K562 (cell line): ENCODE measurements at regions not wholly inside any gene's neighbourhood (a gene's known extent, or its start where the extent isn't known, plus 50 kb on each side); places are given as distances from the start of the nearest gene placed in this dataset.

Source experiments
- CREM ChIP-seq: IDR thresholded peaks from 2 replicates; pipeline ENCODE4 v1.6.1; 2014; ENCODE audit warnings: antibody characterized with exemption, low read depth
- DPF2 ChIP-seq: fragments of 450-650 bp; IDR thresholded peaks from 2 replicates; pipeline ENCODE4 v1.6.1; 2016
- HCFC1 ChIP-seq: IDR thresholded peaks from 2 replicates; pipeline ENCODE4 v1.6.1; 2012; ENCODE audit warnings: low read depth, low read length, improper control_type of control experiment
- HDAC6 ChIP-seq: IDR thresholded peaks from 2 replicates; pipeline ENCODE4 v1.6.1; 2012; ENCODE audit warnings: low read depth, mild to moderate bottlenecking, control low read depth, inconsistent platforms, low read length, moderate library complexity
- POLR2A ChIP-seq: fragments of 450-650 bp; conservative IDR thresholded peaks from 2 replicates; pipeline ENCODE4 v1.6.1; 2016
- RBBP5 ChIP-seq: fragments of 200-600 bp; sonication (generic); IDR thresholded peaks from 2 replicates; pipeline ENCODE4 v1.6.1; 2012; ENCODE audit warnings: borderline replicate concordance, mild to moderate bottlenecking, low read length, control low read depth, inconsistent platforms; ENCODE audit not compliant: insufficient read depth, poor library complexity, severe bottlenecking
- SUPT5H ChIP-seq: fragments of 450-650 bp; IDR thresholded peaks from 2 replicates; pipeline ENCODE4 v1.6.1; 2016
- ZNF121 ChIP-seq: sonication (generic); formaldehyde crosslinking; conservative IDR thresholded peaks from 2 replicates; pipeline ENCODE4 v1.8.0; 2022; ENCODE audit warnings: missing genetic modification reagents
- ZNF239 ChIP-seq: fragments of 250-450 bp; sonication (Bioruptor Pico); IDR thresholded peaks from 2 replicates; pipeline ENCODE4 v1.4.0; 2020; ENCODE audit warnings: mild to moderate bottlenecking

DNA sequence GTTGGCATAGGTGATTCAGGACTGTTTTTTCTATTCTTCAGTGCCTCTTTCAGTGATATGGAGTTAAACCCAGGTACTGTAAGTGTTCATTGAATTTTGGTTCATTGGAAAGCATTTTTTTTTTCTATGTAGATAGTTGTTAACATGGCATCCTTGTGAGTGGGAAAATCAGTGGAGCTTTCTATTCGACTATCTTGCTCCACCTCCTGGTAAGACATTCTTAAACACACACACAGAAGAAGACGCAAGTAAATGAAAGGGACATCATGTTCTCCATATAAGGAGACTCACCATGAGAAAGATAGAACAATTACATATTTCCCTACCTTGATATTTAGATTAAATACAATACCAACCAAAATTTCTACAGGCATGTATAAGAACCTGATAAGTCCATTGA lies 598.5 kb upstream of the SPANXN1 start:
- TF ChIP-seq RBBP5 (no peak), POLR2A (no peak), CREM (no peak), ZNF121 (CRISPR knock-in tag) (no peak), SUPT5H (no peak), DPF2 (no peak), HCFC1 (no peak), ZNF239 (CRISPR knock-in tag) (no peak), HDAC6 (no peak)
